ENCODE measurements at regions not wholly inside any gene's neighbourhood (a gene's known extent, or its start where the extent isn't known, plus 50 kb on each side); places are given as distances from the start of the nearest gene placed in this dataset.

GRCh38 chr5:158349987-158350386, 491.0 kb upstream of the CLINT1 start:
- ChIA-PET RAD21 (ENCODE audit: unreplicated experiment) (no interaction called here), POLR2A (no interaction called here), CTCF (no interaction called here), SMC1A (ENCODE audit: uncharacterized antibody, unreplicated experiment) (no interaction called here)
- no peak overlapping the region for H3K9ac ChIP-seq (ENCODE audit: control insufficient read depth, insufficient read depth, low read length)
- no peak overlapping the region for H2AFZ ChIP-seq (ENCODE audit: control insufficient read depth, low read depth, low read length)
- no peaks in the 10 kb centered on the region; the same call in 2 of the 3 replicates for H3K9me3 ChIP-seq (replicated peaks; ENCODE audit: control insufficient read depth, insufficient read depth, low read length)
- H3K4me1 ChIP-seq (ENCODE audit: control insufficient read depth, insufficient read depth, low read length), result no peaks in the 10 kb centered on the region
- BruUV-seq (replicated peaks), result no TSS peak
- DNase-seq (ENCODE audit: low read depth, low spot score) (no peak), FAIRE-seq (no peak), ATAC-seq (no peak)
- no peaks in the 10 kb centered on the region for H3K27me3 ChIP-seq (replicated peaks in 1 of 2; ENCODE audit: control insufficient read depth in 2 of 2, insufficient read depth in 2 of 2, low read length in 1 of 2)
- H3K36me3 ChIP-seq (ENCODE audit: control insufficient read depth in 2 of 2, insufficient read depth in 2 of 2, low read length in 1 of 2), result no peaks in the 10 kb centered on the region
- in situ Hi-C loops (cut with MboI), result no loop called here
- WGBS (ENCODE audit: insufficient coverage, insufficient replicate concordance, low lambda C conversion rate, missing lambda C conversion rate), result 30% methylated on average over 6 of the region's 6 CpGs
- H4K20me1 ChIP-seq (ENCODE audit: control insufficient read depth, insufficient read depth), result no peaks in the 10 kb centered on the region
- H3K4me2 ChIP-seq (ENCODE audit: control insufficient read depth, insufficient read depth), result no peak overlapping the region
- no peak overlapping the region for H3K27ac ChIP-seq (ENCODE audit: control insufficient read depth, insufficient read depth)
- TF ChIP-seq SMC3 (IDR thresholded peaks at IDR 0.05; ENCODE audit: borderline replicate concordance, low read length) (no peak), ZNF384 (IDR thresholded peaks at IDR 0.05; ENCODE audit: borderline replicate concordance, low read depth, low read length) (no peak)
- TF ChIP-seq, protein P1, sequence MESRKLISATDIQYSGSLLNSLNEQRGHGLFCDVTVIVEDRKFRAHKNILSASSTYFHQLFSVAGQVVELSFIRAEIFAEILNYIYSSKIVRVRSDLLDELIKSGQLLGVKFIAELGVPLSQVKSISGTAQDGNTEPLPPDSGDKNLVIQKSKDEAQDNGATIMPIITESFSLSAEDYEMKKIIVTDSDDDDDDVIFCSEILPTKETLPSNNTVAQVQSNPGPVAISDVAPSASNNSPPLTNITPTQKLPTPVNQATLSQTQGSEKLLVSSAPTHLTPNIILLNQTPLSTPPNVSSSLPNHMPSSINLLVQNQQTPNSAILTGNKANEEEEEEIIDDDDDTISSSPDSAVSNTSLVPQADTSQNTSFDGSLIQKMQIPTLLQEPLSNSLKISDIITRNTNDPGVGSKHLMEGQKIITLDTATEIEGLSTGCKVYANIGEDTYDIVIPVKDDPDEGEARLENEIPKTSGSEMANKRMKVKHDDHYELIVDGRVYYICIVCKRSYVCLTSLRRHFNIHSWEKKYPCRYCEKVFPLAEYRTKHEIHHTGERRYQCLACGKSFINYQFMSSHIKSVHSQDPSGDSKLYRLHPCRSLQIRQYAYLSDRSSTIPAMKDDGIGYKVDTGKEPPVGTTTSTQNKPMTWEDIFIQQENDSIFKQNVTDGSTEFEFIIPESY (IDR thresholded peaks at IDR 0.05), result no peak
- TF ChIP-seq, protein P2, sequence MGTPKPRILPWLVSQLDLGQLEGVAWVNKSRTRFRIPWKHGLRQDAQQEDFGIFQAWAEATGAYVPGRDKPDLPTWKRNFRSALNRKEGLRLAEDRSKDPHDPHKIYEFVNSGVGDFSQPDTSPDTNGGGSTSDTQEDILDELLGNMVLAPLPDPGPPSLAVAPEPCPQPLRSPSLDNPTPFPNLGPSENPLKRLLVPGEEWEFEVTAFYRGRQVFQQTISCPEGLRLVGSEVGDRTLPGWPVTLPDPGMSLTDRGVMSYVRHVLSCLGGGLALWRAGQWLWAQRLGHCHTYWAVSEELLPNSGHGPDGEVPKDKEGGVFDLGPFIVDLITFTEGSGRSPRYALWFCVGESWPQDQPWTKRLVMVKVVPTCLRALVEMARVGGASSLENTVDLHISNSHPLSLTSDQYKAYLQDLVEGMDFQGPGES (IDR thresholded peaks at IDR 0.05), result no peak
- intact Hi-C loops (cut with micrococcal nuclease; ENCODE audit: unreplicated experiment), result no loop called here
- no peaks in the 10 kb centered on the region for H3K79me2 ChIP-seq (ENCODE audit: control insufficient read depth, insufficient read depth, low read length)
- H3K4me3 ChIP-seq, result no peak overlapping the region

- BruUV-seq (replicated peaks), result no TSS peak
- Histone ChIP-seq H2AFZ (ENCODE audit: control insufficient read depth, low read depth, low read length) (no peak overlapping the region), H3K4me2 (ENCODE audit: control insufficient read depth, insufficient read depth) (no peak overlapping the region), H3K27ac (ENCODE audit: control insufficient read depth, insufficient read depth) (no peak overlapping the region), H3K4me1 (ENCODE audit: control insufficient read depth, insufficient read depth, low read length) (no peaks in the 10 kb centered on the region), H3K9ac (ENCODE audit: control insufficient read depth, insufficient read depth, low read length) (no peak overlapping the region), H3K27me3 (replicated peaks in 1 of 2; ENCODE audit: control insufficient read depth in 2 of 2, insufficient read depth in 2 of 2, low read length in 1 of 2) (no peaks in the 10 kb centered on the region), H3K9me3 (replicated peaks; ENCODE audit: control insufficient read depth, insufficient read depth, low read length) (no peaks in the 10 kb centered on the region), H4K20me1 (ENCODE audit: control insufficient read depth, insufficient read depth) (no peaks in the 10 kb centered on the region), H3K79me2 (ENCODE audit: control insufficient read depth, insufficient read depth, low read length) (no peaks in the 10 kb centered on the region), H3K4me3 (no peak overlapping the region), H3K36me3 (ENCODE audit: control insufficient read depth in 2 of 2, insufficient read depth in 2 of 2, low read length in 1 of 2) (no peaks in the 10 kb centered on the region)
- no peak for FAIRE-seq
- SMC1A ChIA-PET (ENCODE audit: uncharacterized antibody, unreplicated experiment), result no interaction called here
- RAD21 ChIA-PET (ENCODE audit: unreplicated experiment), result no interaction called here
- POLR2A ChIA-PET, result no interaction called here
- WGBS (ENCODE audit: insufficient coverage, insufficient replicate concordance, low lambda C conversion rate, missing lambda C conversion rate), result 10% methylated on average over 2 of the region's 2 CpGs
- intact Hi-C loops (cut with micrococcal nuclease; ENCODE audit: unreplicated experiment) (no loop called here), in situ Hi-C loops (cut with MboI) (no loop called here)
- DNase-seq (ENCODE audit: low read depth, low spot score), result no peak
- no peak for ATAC-seq
- CTCF ChIA-PET, result no interaction called here
- TF ChIP-seq PAX5 (IDR thresholded peaks at IDR 0.05; ENCODE audit: borderline replicate concordance, low read depth, low read length) (no peak), KLF5 (IDR thresholded peaks at IDR 0.05; ENCODE audit: partially characterized antibody) (no peak), NR2F1 (conservative IDR thresholded peaks at IDR 0.05) (no peak), DPF2 (IDR thresholded peaks at IDR 0.05) (no peak), TARDBP (IDR thresholded peaks at IDR 0.05; ENCODE audit: borderline replicate concordance) (no peak), NBN (IDR thresholded peaks at IDR 0.05) (no peak), ZZZ3 (IDR thresholded peaks at IDR 0.05; ENCODE audit: control insufficient read depth, insufficient read length, low read depth) (no peak), ZNF622 (IDR thresholded peaks at IDR 0.05) (no peak), GATAD2B (conservative IDR thresholded peaks at IDR 0.05; ENCODE audit: low read depth) (no peak), IRF4 (IDR thresholded peaks at IDR 0.05; ENCODE audit: low read depth, low read length) (no peak), RB1 (IDR thresholded peaks at IDR 0.05; ENCODE audit: borderline replicate concordance) (no peak), BMI1 (IDR thresholded peaks at IDR 0.05; ENCODE audit: borderline replicate concordance) (no peak), CBX3 (IDR thresholded peaks at IDR 0.05; ENCODE audit: borderline replicate concordance, low read depth) (no peak), SMAD5 (IDR thresholded peaks at IDR 0.05; ENCODE audit: low read depth) (no peak), HCFC1 (IDR thresholded peaks at IDR 0.05; ENCODE audit: low read length) (no peak), POU2F2 (IDR thresholded peaks at IDR 0.05; ENCODE audit: borderline replicate concordance, low read depth, low read length) (no peak), SREBF1 (IDR thresholded peaks at IDR 0.05; ENCODE audit: low read length) (no peak)
Observed at GRCh38 chr5:158344376-158344775, 485.4 kb upstream of the CLINT1 start.
